PFSK-1 (cell line): ENCODE measurements at regions not wholly inside any gene's neighbourhood (a gene's known extent, or its start where the extent isn't known, plus 50 kb on each side); places are given as distances from the start of the nearest gene placed in this dataset.

Experiments
- FOXP2 ChIP-seq: optimal IDR thresholded peaks from 2 replicates; pipeline ENCODE3; 2011; ENCODE audit warnings: borderline replicate concordance, control low read depth, inconsistent platforms; ENCODE audit not compliant: insufficient read depth; ENCODE audit errors: extremely low read length, extremely low read depth
- POLR2AphosphoS5 ChIP-seq: IDR thresholded peaks from 2 replicates; pipeline ENCODE4 v1.6.1; 2012; ENCODE audit warnings: low read depth, mild to moderate bottlenecking, control low read depth, low read length, moderate library complexity
- SIN3A ChIP-seq: IDR thresholded peaks from 2 replicates; pipeline ENCODE4 v1.6.1; 2012; ENCODE audit warnings: mild to moderate bottlenecking, low read length, moderate library complexity, borderline replicate concordance; ENCODE audit not compliant: insufficient read depth
- TAF1 ChIP-seq: IDR thresholded peaks from 2 replicates; pipeline ENCODE4 v1.6.1; 2012; ENCODE audit warnings: low read length, control low read depth, borderline replicate concordance; ENCODE audit not compliant: insufficient read depth
- TF ChIP-seq, protein P1 (sequence below), 2 experiments: IDR thresholded peaks; 2 replicates each; pipeline versions ENCODE4 v1.6.1 to v1.8.0; 2011 to 2012; ENCODE audit warnings: low read depth in 2 of 2, low read length in 2 of 2, control low read depth in 1 of 2, inconsistent platforms in 1 of 2, mild to moderate bottlenecking in 1 of 2, moderate library complexity in 1 of 2; ENCODE audit not compliant: insufficient read depth in 1 of 2

DNA sequence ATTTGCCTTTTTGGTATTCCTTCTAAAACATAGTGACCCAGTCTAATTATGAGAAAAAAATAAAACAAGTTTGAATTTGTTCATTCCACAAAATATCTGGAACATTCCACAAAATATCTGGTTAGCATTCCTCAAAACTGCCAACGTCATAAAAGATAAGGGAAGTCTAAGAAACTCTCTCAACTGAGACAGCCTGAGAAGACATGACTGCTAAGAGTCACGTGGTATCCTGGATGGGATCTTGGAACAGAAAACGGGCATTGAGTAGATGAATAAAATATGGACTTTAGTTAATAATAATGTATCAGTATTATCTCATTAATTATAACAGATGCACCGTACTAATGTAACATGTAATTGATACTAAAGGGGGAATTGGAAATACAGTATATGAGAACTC lies 280.9 kb downstream of the ARAP2 start:
- no peak for TF ChIP-seq SIN3A
- TF ChIP-seq, protein P1, sequence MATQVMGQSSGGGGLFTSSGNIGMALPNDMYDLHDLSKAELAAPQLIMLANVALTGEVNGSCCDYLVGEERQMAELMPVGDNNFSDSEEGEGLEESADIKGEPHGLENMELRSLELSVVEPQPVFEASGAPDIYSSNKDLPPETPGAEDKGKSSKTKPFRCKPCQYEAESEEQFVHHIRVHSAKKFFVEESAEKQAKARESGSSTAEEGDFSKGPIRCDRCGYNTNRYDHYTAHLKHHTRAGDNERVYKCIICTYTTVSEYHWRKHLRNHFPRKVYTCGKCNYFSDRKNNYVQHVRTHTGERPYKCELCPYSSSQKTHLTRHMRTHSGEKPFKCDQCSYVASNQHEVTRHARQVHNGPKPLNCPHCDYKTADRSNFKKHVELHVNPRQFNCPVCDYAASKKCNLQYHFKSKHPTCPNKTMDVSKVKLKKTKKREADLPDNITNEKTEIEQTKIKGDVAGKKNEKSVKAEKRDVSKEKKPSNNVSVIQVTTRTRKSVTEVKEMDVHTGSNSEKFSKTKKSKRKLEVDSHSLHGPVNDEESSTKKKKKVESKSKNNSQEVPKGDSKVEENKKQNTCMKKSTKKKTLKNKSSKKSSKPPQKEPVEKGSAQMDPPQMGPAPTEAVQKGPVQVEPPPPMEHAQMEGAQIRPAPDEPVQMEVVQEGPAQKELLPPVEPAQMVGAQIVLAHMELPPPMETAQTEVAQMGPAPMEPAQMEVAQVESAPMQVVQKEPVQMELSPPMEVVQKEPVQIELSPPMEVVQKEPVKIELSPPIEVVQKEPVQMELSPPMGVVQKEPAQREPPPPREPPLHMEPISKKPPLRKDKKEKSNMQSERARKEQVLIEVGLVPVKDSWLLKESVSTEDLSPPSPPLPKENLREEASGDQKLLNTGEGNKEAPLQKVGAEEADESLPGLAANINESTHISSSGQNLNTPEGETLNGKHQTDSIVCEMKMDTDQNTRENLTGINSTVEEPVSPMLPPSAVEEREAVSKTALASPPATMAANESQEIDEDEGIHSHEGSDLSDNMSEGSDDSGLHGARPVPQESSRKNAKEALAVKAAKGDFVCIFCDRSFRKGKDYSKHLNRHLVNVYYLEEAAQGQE (IDR thresholded peaks at IDR 0.05; ENCODE audit: insufficient read depth in 1 of 2, low read depth in 2 of 2, low read length in 2 of 2): no peak
- TF ChIP-seq POLR2AphosphoS5: no peak
- no peak for TF ChIP-seq TAF1
- no peak for TF ChIP-seq FOXP2
